Activated T-cell treated with anti-CD3 and anti-CD28 coated beads for 1 hour (primary cell): ENCODE measurements at regions not wholly inside any gene's neighbourhood (a gene's known extent, or its start where the extent isn't known, plus 50 kb on each side); places are given as distances from the start of the nearest gene placed in this dataset.
"Not testable (repeated sequence)": the region's sequence is repeated elsewhere in the genome, so short reads cannot be mapped to it uniquely, and the experiment has no call there.

ENCODE experiments used
- DNase-seq: peaks from one replicate; pipeline ENCODE4 v3.0.0-alpha.2; 2020; ENCODE audit warnings: low read depth

DNA sequence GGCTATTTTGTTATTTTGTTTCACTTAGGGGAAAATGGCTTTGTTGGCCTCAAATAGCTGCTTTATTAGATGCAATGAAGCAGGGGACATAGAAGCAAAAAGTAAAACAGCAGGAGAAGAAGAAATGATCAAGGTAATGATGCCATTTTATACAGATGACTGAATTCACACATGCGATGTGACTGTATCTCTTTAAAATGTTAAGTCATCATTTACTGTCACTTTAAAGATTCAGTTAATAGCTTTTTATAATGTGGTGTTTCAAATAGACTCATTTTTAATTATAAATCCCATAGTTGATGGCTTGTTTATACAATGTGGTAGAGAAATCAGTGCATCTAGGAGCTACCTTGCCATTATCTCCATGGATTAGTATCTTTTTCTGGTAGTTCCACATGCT is 863.9 kb upstream of the DEFB115 start:
- DNase-seq = not testable (repeated sequence)

DNA sequence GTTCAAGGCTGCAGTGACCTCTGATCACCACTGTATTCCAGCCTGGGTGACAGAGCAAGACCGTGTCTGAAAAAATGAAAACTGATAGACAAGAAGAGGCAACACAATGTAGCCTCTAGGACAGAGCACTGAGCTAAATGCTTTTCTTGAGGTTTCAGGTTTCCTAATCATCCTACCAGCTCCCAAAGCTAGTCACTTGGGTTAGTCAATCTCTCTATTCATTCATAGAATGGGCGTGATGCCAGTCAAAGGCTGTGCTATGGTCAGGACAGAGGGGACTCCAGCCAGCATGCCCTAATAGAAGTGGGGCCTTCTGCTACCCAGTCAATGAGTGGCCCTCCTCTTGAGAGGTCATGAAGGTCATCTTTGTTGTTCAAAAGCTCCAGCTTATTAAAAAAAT is 860.4 kb upstream of the DEFB115 start:
- not testable (repeated sequence) for DNase-seq

DNA sequence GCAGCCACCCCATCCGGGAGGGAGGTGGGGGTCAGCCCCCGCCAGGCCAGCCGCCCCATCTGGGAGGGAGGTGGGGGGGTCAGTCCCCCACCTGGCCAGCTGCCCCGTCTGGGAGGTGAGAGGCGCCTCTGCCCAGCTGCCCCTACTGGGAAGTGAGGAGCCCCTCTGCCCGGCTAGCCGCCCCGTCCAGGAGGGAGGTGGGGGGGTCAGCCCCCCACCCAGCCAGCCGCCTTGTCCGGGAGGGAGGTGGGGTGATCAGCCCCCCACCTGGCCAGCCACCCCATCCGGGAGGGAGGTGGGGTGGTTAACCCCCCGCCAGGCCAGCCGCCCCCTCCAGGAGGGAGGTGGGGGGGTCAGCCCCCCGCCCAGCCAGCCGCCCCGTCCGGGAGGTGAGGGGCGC is 852.4 kb upstream of the DEFB115 start:
- not testable (repeated sequence) for DNase-seq

DNA sequence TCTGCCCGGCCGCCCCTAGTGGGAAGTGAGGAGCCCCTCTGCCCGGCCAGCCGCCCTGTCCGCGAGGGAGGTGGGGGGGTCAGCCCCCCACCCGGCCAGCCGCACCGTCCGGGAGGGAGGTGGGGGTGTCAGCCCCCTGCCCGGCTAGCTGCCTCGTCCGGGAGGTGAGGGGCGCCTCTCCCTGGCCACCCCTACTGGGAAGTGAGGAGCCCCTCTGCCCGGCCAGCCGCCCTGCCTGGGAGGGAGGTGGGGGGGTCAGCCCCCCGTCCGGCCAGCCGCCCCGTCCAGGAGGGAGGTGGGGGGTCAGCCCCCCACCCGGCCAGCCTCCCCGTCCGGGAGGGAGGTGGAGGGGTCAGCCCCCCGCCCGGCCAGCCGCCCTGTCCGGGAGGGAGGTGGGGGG is 851.9 kb upstream of the DEFB115 start:
- DNase-seq = not testable (repeated sequence)

DNA sequence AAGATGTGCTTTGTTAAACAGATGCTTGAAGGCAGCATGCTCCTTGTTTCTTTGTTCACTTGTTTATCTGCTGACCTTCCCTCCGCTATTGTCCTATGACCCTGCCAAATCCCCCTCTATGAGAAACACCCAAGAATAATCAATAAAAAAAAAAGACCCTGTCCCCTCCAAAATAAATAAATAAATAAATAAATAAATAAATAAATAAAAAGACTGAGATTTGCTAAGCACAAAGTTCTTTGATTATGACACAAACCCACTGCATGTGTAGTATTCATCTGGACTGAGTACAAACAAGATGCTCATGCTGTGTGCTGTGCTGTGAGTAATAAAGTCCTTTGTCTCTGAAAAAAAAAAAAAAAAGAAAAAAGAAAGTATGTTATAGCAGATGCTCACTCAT is 851.1 kb upstream of the DEFB115 start:
- DNase-seq = not testable (repeated sequence)

DNA sequence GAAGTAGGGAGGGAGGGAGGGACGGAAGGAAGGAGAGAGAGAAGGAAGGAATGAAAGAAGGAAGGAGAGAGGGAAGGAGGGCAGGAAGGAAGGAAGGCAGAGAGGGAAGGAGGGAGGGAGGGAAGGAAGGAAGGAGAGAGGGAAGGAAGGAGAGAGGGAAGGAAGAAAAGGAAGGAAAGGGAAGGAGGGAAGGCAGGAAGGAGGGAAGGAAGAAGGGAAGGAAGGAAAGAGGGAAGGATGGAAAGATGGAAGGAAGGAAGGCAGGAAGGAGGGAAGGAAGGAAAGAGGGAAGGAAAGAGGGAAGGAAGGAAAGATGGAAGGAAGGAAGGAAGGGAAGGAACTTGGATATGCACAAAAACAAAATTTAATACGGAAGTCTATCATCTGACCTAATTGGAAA is 844.5 kb upstream of the DEFB115 start:
- DNase-seq = no peak

DNA sequence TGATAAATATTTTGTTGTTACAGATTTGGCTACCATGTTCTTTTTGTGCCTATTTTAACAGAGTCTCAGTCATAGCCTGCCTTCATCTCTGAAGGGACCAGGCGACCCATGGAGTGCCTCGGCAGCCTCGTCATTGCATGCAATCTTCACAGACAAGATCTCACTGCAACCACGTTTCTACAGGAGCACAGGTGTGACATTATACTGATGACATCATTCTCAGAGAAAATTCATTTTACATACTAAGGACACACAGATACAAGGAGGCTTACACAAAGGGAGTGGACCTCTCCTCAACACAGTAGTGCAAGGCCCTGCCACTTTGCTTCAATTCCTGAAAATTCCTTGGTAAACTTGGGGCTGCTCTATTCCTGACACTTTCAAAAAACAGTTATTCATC is 840.1 kb upstream of the DEFB115 start:
- DNase-seq = not testable (repeated sequence)

DNA sequence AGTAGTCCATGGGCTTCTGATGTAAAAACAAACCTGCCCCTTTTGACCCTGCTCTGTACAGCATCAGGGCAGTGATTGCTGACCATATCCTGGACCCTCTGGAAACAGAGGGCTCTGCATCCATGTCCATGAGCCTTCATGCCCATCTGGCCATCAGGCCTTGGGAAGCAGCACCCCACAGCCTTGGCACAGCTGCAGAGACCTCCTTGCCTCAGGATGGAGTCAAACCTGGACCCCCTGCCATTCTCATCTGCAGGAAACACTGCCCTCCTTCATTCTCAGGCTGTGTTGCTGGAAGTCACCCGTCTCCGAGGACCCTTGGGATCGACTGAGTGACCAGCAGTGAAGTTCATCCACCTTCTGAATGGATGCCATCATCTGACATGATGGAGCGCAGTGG is 839.1 kb upstream of the DEFB115 start:
- DNase-seq = not testable (repeated sequence)

DNA sequence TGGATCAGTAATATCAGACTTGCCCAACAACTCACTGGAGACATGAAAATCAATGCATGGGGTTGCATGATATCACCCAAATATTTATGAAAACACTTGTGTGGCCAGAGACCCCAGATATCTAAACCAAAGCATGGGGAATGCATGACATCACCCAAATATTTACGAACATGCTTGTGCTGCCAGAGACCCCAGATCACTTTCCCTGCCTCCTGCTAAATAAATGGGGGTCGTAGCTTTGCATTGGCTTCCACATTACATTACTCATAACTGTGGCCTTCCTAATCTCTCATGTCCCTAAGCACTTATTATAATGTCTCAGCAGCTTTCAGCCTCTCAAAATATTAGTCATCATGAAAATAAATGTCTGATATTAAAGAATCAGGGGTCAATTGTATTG is 838.0 kb upstream of the DEFB115 start:
- no peak for DNase-seq

DNA sequence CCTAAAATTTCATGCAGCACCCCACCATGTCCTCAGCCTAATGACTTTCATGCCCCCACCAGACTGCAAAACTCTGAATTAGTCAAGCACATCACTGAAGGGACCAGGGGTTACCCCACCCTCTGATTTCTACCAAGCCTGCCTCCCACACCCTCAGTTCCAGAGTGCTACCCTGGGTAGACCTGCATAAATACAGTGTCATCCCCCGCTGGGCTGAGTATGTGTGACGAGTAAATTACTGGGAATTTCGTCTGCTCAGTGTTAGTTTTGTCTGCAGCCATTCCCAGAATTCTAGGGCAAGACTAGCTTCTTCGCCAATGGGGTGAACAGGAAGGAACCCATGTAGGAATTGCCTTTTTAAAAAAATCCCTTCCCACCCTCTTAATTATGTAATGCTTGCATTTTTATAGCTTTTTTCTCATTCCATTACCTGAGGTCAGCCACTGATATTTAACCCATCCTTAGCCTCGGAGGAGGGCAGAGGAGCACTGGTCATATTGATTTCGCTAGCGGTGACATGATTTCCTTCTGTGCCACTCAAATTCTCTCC is 837.5 kb upstream of the DEFB115 start:
- not testable (repeated sequence) for DNase-seq
